HG03175 (cell line): ENCODE measurements at regions not wholly inside any gene's neighbourhood (a gene's known extent, or its start where the extent isn't known, plus 50 kb on each side); places are given as distances from the start of the nearest gene placed in this dataset.

Experiments used
- ATAC-seq: cut with Tn5 transposase; IDR thresholded peaks from one replicate; pipeline ENCODE4 v1.9.1; 2021; ENCODE audit warnings: mild to moderate bottlenecking, moderate library complexity; ENCODE audit not compliant: unreplicated experiment

DNA sequence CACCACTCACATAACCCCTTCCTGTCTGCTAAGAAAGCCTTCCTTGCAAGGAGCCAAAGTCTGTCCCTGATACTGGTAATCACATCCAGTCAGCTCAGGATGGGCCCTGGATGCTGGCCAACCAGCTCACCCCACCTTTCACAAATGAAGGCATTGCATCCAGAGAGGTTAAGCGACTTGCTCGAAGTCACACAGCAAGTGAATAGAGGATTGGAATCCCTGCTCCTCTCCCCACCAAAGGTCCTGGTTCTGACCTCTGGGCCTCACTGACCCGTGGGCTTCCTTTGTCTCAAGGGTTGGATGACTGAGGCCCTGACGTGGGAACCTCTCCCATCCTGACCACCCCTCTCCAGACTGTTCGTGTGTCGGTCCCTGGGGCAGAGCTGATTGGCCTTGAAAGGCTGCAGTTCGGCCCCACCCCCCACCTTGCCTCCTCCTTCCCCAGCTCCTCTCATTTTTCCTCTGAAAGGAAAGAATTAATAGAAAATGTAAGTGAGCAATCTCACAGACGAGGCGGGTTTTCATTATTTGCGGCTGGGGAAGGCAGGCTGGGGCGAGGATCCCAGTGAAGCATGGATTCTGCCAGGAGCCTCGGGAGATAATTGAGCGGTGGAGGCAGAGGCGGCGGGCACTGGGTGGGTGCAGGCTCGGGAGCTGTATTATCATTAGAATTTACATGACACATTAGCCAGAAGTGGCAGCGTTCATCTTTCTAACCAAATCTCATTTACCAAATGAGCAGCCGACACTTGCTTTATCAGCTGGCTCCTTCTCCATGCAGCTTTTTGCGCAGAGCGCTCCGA is 101.5 kb upstream of the CSF3R start:
- ATAC-seq = no peak

- no peak for ATAC-seq
Measured at GRCh38 chr1:36583080-36583479, 100.4 kb upstream of the CSF3R start.

DNA sequence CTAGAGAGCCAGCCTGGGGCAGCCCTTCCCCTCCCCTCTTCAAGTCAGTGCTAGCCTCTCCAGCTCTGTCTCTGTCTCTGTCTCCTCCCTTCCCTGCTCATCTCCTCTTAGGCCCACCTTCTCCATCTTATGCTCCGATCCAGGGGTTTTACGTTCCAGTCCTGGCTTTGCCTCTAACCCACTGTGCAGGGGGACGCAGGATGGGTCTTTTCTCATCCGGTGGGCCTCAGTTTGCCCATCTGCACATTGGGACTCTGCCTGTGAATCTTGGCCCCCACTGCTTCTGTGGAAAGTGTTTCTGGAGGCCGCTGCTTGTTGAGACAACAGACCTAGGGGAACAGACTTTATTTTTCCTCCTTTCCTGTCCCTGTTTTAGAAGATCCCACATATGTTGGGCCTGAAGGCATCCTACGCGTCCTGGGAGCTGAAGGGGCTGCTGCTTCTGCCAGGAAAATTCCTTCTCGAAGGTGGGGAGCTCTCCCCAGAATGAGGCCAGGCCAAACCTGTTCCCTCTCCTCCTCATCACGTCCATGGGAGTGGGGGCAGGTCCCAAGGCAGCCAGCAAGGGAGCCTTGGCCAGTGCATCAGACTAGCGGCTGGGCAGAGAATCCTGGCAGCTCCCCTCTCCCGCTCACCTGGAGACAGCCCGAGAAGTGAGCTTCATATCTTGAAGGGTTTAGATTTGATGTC is 99.5 kb upstream of the CSF3R start:
- no peak for ATAC-seq

DNA sequence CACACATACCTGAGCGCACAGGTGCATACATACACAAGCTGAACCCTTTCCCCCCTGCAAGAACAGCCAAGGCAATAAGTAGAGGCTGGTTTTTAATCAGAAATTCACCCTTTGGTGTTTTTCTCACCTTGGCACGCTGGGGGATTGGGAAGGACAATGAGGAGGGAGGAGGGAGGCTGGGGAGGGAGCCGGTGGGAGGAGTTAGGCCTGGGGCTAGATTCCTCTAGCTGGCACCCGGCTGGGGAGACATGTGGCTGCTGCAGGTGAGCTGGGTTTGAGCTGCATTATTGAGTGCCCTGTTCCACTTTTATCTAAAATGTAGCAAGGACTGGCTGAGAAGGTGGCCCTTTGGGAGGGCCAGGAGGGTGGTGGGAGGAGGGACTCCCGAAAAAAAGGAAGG is 97.8 kb upstream of the CSF3R start:
- no peak for ATAC-seq

GRCh38 chr1:36579039-36579438 is 96.3 kb upstream of the CSF3R start:
- ATAC-seq = no peak

GRCh38 chr1:36576551-36577110 is 93.9 kb upstream of the CSF3R start:
- no peak for ATAC-seq

DNA sequence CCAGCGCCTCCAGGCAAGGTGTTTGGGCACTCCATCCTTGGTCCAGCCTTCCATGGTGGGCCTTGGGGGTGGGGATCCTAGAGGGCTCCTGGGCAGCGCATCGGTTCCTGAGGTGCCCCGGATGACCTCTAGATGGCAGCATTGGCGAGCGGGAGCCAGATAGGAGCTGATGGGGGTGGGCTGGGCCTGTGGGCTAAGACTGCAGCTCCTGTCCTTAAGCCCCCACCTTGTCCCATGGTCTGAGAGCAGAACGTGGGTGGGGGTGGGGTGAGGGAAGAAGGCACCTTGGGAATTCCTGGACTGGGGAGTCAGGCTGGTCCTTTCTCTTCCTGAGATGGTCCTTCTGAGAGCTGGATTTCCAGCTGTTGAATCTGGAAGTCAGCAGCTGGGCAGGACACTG is 93.4 kb upstream of the CSF3R start:
- ATAC-seq = no peak

DNA sequence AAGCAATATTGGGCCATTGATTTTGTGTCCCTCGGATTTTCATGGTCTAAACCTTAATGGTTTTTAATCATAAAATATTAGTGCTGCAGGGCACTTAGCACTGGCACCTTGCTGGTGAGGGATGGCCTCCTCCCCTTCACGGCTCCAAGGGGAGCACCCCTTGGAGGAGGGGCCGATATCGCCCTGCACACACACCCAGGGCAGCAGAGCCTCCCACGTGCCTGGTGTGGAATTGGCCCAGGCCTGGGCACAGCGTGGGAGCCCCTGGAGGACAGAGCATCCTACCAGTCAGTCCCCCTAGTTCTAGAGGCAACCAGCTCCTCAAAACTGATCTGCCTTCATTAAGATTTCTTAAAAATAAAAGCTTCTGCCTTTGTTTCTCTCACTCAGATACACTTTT is 90.7 kb upstream of the CSF3R start:
- ATAC-seq = no peak

DNA sequence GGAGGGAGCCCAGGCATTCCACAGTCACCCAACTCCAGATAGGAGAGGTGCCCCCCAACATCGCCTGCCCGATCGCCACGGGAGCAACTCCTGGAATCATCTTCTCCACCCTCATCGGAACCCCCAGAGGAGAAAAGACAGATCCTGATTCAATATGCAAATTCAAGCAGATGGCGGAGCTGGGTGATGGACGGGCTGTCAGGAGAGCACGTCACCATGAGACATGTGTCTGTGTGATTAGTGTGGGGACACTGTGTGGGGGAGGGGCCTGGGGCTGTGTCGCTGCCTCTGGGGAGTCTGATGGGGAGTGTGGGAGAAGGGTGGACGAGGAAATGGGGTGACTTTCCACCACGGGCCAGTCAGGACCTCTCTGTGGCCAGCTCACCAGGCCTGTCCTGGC is 90.2 kb upstream of the CSF3R start:
- no peak for ATAC-seq

- no peak for ATAC-seq
Measured at GRCh38 chr1:36572142-36572715, 89.5 kb upstream of the CSF3R start.

DNA sequence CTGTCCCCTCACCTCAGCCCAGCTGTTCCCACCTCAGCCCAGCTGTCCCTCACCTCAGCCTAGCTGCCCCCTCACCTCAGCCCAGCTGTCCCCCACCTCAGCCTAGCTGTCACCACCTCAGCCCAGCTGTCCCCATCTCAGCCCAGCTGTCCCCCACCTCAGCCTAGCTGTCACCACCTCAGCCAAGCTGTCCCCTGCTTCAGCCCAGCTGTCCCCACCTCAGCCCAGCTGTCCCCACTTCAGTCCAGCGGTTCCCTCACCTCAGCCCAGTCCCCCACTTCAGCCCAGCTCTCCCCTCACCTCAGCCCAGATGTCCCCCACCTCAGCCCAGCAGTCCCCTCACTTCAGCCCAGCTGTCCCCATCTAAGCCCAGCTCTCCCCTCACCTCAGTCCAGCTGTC is 88.4 kb upstream of the CSF3R start:
- no peak for ATAC-seq

DNA sequence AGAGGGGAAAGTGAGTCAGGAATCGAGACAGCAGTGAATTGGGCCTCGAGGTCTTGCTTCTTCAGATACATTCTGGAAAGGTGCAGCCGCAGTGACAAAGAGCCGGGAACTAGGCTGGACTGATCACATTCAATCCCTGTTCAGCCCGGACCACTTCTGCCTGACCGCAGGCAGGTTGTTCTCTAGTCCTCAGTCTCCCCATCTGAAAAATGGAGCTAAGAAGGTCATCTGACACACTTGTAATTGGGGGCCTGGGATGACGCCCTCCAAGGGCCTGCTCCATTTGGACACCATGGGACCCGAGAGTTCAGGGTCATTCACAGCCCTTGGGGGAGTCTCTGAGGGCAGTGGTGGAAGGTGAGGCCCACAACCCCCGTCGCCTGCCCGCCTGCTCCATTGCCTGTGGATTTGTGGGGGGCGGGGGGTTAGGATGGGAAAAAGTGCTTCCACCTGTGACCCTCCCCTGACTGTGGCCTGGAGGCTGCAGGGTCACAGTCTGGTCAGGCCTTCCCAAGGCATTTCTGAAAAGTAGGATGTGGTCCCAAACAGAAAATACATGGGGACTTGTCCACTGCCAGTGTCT is 87.9 kb upstream of the CSF3R start:
- no peak for ATAC-seq

DNA sequence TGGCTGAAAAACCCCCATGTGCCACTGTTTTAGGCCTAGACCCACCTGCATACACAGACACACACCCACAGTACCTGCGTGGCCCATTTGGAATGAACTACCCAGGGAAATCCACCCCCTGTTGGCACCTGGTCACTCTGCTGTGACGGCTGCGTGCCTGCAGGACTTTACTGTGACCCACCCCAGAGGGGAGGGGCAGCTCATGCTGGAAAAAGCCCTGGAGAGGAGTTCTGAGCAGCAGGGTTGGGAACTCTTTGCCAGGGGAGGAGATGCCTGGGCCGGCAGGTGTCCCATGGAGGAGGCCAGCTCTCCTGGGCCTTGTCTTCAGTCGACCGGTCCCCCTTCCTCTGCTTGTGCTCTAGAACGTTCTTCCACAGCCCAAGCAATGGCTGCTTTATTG is 87.3 kb upstream of the CSF3R start:
- no peak for ATAC-seq

DNA sequence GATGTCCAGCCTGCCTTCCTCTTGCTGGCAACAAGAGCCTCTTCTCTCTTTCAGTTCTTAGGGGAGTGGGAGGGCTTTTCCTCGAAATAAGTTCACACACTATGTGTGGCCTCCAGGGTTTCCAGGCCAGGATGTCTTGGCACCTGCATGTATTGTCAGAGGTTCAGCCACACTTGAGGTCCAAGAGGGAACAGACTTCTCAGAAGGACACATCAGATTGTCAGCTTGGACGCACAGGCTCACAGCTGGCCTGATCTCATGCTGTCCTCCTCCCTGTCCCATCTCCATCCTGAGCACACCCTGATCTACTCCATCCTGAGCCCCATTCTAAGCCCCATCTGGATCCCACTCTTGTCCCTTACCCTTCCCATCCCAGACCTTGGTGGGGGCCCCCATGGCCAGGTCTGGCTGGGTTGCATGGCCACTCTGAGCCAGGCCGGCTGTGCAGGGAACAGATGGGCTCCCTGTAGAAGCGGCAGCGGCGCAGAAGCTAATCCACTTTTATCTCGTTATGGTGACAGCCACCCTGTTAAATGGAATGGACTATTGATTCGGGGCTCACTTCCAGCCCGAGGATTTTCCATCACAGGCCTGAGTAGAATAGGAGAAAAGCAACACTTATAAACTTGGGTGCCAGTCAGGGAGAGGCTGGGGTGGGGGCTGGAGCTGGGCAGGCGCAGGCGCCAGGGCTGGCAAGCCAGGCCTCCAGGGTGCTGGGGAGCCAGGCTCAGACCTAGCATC is 85.1 kb upstream of the CSF3R start:
- no peak for ATAC-seq

DNA sequence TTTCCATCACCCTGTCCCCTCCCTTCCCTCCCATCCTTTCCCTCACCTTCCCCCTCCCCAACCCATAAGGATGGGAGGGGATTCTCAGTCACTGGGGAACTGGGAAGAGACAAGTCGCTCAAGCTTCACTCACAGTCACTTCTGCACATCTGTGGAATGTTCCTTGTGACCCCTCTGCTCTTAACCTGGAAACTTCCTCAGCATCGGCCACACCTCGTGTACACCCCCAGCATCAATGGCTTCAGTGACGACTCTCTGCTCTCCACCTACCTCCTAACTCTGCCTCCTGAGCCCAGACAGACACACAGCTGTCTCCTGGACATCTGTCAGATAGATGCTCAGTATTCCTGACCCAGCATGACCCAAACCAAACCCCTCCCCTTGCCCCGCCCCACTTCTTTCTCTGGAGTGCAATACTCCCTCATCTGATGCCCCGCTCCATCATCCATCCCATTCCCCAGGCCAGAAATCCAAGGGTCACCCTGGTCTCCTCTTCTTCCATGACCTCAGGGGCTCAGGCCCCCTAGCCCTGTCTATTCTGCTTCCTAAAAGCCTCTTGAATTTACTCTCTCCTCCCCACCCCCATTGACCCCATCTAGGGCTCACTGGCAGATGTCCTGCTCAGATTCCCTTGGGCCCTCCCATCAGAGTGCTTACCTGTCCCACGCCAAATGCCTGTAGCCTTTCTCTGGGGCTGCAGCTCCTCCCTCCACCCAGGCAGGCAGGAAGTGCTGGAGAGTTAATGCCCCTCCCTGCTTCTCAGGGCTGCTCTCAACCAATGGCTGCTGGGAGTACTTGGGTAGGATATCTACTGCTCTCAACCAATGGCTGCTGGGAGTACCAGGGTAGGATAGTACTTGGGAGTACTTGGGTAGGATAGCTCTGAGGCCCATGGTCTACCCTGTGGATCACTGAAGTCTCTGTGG is 83.1 kb upstream of the CSF3R start:
- ATAC-seq = no peak

DNA sequence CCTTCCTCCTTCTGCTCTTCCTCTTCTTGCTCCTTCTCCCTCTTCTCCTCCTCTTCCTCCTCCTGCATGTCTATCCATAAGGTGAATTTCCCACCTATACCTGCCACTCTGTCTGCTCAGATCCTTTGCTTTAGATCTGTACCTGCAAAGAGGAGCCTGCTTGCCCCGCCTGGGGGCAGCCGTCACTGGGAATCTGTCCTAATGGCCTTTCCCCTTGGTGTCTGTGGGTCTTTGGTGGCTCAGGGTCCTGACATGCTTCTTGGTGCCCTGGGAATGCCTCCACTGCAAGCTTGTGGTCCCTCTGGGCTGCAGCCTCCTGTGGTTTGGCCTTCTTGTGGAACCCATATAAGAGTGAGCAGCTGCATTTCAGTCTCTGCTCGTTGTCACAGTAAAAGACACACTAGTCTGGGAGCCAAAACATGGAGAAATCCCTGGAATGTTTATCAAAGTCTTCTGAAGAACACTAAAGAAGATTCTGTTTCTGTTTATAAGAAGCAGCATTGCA is 79.5 kb upstream of the CSF3R start:
- no peak for ATAC-seq

GRCh38 chr1:36561361-36561724 is 78.6 kb upstream of the CSF3R start:
- ATAC-seq = no peak

DNA sequence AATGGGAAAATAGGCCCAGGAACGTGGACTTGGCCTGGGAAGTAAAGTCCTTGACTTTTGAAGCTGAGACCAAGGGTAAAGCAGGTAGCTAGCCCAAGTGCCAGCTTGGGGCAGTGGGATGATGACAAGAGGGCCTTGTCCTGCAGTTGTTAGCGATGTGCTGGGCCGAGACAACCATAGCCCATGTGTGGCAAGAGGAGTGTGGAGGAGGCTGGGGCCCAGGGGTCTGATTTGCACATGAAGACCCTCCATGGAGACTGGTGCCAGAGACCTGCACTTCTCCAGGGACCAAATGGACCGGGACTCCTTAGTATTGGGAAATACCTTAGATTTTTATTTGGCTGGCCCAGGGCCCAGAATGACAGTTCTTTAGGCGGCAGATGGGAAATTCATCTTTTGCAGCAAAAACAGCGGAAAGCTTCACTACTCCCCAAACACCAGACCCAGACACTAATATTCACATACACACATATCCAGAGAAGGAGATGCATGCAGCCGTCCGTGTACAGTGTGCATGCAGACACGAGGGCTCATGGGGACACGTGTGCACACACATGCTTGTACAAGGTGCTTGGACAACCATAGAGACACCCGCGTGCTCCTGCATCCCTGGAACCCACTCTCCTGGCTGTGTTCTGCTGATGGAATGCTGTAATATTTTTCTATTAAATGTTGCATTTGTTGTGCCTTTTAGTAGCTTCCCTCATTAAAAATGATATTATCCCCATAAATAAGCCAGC is 78.1 kb upstream of the CSF3R start:
- no peak for ATAC-seq

DNA sequence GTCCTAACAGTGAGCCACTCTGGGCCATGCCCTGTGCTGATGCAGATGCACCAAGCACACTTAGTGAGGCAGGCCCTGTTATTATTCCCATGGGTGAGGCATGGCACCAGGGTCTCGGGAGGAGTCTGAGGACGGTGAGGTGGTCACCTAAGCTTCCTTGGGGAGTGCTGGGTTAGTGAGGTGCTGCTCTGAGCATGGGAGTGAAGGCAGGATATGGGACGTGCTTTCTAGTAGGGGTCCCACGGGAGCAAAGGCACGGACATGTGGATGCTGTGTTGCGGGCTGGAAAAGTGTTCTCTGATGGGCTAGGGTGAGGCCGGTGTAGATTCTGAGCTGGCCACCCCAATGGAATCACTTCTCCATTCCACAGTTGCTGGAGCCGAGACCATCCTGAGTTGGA is 77.5 kb upstream of the CSF3R start:
- ATAC-seq = no peak
